Osteoblast (primary cell): ENCODE measurements at regions not wholly inside any gene's neighbourhood (a gene's known extent, or its start where the extent isn't known, plus 50 kb on each side); places are given as distances from the start of the nearest gene placed in this dataset.

Source experiments
- DNase-seq: peaks from one replicate; pipeline ENCODE4 v3.0.0; 2011; ENCODE audit warnings: low spot score, mixed read lengths; ENCODE audit not compliant: insufficient read length; ENCODE audit errors: missing footprints
- H2AFZ ChIP-seq: 2 replicates; pipeline ENCODE4 v1.6.0; 2011; ENCODE audit warnings: mild to moderate bottlenecking, low read length
- H3K27ac ChIP-seq: 2 replicates; pipeline ENCODE4 v1.5.1; 2011; ENCODE audit warnings: mild to moderate bottlenecking, low read depth, low read length, moderate library complexity
- H3K27me3 ChIP-seq: 2 replicates; pipeline ENCODE4 v1.6.0; 2012; ENCODE audit warnings: mild to moderate bottlenecking, control low read depth, inconsistent platforms, low read length, moderate library complexity; ENCODE audit not compliant: insufficient read depth
- H3K36me3 ChIP-seq: 2 replicates; pipeline ENCODE4 v1.5.1; 2011; ENCODE audit warnings: mild to moderate bottlenecking, low read length, control low read depth, moderate library complexity; ENCODE audit not compliant: insufficient read depth
- H3K4me1 ChIP-seq: 2 replicates; pipeline ENCODE4 v1.5.1; 2011; ENCODE audit warnings: mild to moderate bottlenecking, low read length, control low read depth, moderate library complexity; ENCODE audit not compliant: insufficient read depth
- H3K4me2 ChIP-seq: 2 replicates; pipeline ENCODE4 v1.6.0; 2011; ENCODE audit warnings: mild to moderate bottlenecking, low read length; ENCODE audit not compliant: insufficient read depth
- H3K4me3 ChIP-seq: fragments of 200-600 bp; sonication (generic); 3 replicates; pipeline ENCODE4 v1.5.1; 2012; ENCODE audit warnings: mild to moderate bottlenecking, low read length, inconsistent platforms; ENCODE audit not compliant: insufficient read depth
- H3K79me2 ChIP-seq: 2 replicates; pipeline ENCODE4 v1.6.0; 2012; ENCODE audit warnings: mild to moderate bottlenecking, low read length, control low read depth, inconsistent platforms; ENCODE audit not compliant: insufficient read depth
- H3K9me3 ChIP-seq: 2 replicates; pipeline ENCODE4 v1.5.1; 2011; ENCODE audit warnings: low read depth, low read length, control low read depth
- H4K20me1 ChIP-seq: 2 replicates; pipeline ENCODE4 v1.6.0; 2012; ENCODE audit warnings: mild to moderate bottlenecking, low read length, control low read depth; ENCODE audit not compliant: insufficient read depth
- CTCF ChIP-seq: IDR thresholded peaks from 2 replicates; pipeline ENCODE4 v1.5.1; 2011; ENCODE audit warnings: mild to moderate bottlenecking, low read depth, low read length, moderate library complexity; ENCODE audit errors: extremely low read depth

GRCh38 chr1:209030454-209031167 lies 552.9 kb upstream of the CAMK1G start:
- no peaks in the 10 kb centered on the region for H4K20me1 ChIP-seq
- no peaks in the 10 kb centered on the region for H3K4me1 ChIP-seq
- no peak overlapping the region for H3K4me2 ChIP-seq
- no peak overlapping the region for H3K4me3 ChIP-seq
- no peaks in the 10 kb centered on the region for H3K36me3 ChIP-seq
- H3K79me2 ChIP-seq = no peaks in the 10 kb centered on the region
- H3K9me3 ChIP-seq = no peaks in the 10 kb centered on the region
- no peak for TF ChIP-seq CTCF
- no peak overlapping the region for H2AFZ ChIP-seq
- no peak overlapping the region for H3K27ac ChIP-seq
- no peak for DNase-seq
- no peaks in the 10 kb centered on the region for H3K27me3 ChIP-seq

GRCh38 chr1:209037064-209037463 lies 546.5 kb upstream of the CAMK1G start:
- Histone ChIP-seq H2AFZ (no peak overlapping the region), H3K4me1 (peaks cover 9% of the 10 kb centered on the region), H3K79me2 (no peaks in the 10 kb centered on the region), H3K9me3 (no peaks in the 10 kb centered on the region), H3K27me3 (no peaks in the 10 kb centered on the region), H3K4me2 (no peak overlapping the region), H4K20me1 (no peaks in the 10 kb centered on the region), H3K27ac (no peak overlapping the region), H3K4me3 (no peak overlapping the region), H3K36me3 (no peaks in the 10 kb centered on the region)
- DNase-seq = no peak
- no peak for TF ChIP-seq CTCF

GRCh38 chr1:209038316-209038715 lies 545.2 kb upstream of the CAMK1G start:
- no peak for DNase-seq
- Histone ChIP-seq H3K9me3 (no peaks in the 10 kb centered on the region), H4K20me1 (no peaks in the 10 kb centered on the region), H3K79me2 (no peaks in the 10 kb centered on the region), H3K4me1 (peaks cover 9% of the 10 kb centered on the region), H3K4me2 (no peak overlapping the region), H3K36me3 (no peaks in the 10 kb centered on the region), H2AFZ (no peak overlapping the region), H3K27ac (no peak overlapping the region), H3K4me3 (no peak overlapping the region), H3K27me3 (no peaks in the 10 kb centered on the region)
- TF ChIP-seq CTCF = no peak

GRCh38 chr1:209038735-209039134 lies 544.8 kb upstream of the CAMK1G start:
- no peak for DNase-seq
- no peaks in the 10 kb centered on the region for H3K27me3 ChIP-seq
- H3K4me3 ChIP-seq = no peak overlapping the region
- no peaks in the 10 kb centered on the region for H3K36me3 ChIP-seq
- no peak for TF ChIP-seq CTCF
- H3K9me3 ChIP-seq = no peaks in the 10 kb centered on the region
- no peaks in the 10 kb centered on the region for H3K79me2 ChIP-seq
- H4K20me1 ChIP-seq = no peaks in the 10 kb centered on the region
- no peak overlapping the region for H3K4me2 ChIP-seq
- H2AFZ ChIP-seq = no peak overlapping the region
- no peak overlapping the region for H3K27ac ChIP-seq
- peaks cover 9% of the 10 kb centered on the region for H3K4me1 ChIP-seq
